Esophagus squamous epithelium (tissue), 4 donors: ENCODE measurements at regions not wholly inside any gene's neighbourhood (a gene's known extent, or its start where the extent isn't known, plus 50 kb on each side); places are given as distances from the start of the nearest gene placed in this dataset.

Source experiments
- CTCF ChIP-seq, 6 experiments: fragments of 450-650 bp in 4 of 6; fragments of 200-600 bp in 2 of 6; sonication (generic) in 2 of 6; IDR thresholded peaks; one replicate each; pipeline ENCODE4 v1.5.1; 2016 to 2019; ENCODE audit warnings: antibody characterized with exemption in 6 of 6, mild to moderate bottlenecking in 4 of 6, moderate library complexity in 4 of 6
- POLR2A ChIP-seq, 4 donors: fragments of 450-650 bp; IDR thresholded peaks; one replicate each; pipeline ENCODE4 v1.6.1; 2017; ENCODE audit warnings: antibody characterized with exemption in 4 of 4, mild to moderate bottlenecking in 4 of 4, moderate library complexity in 3 of 4

DNA sequence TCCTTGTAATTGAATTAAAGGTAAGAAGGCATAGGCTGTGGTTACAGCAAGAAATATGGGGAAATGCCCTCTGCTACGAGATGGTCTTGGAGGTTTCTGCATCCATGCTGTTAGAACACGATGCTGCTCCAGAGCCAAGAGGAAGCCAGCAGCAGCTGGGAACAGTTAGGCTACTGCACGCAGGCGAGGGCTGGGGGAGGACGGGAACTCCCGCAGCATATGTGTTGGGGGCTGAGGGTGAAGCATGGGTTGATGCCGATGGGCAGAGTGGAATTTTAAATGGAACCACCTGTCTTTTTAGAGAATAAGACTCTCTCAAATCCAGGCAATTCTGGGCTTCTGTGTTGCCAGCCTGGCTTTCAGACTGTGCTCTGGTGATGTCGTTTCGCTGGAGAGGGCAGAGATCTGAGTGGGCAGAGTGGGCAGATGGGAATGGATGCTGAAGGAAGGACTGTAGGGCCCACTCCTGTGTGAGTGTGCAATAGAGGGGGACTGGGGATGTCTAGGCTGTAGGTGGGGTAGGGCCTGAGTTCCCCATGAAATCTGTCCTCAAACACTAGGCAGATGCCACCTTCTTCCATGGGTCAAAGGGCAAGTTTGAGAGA, 417.0 kb upstream of the TPM1 start:
- TF ChIP-seq CTCF (IDR thresholded peaks at IDR 0.05), result no peak
- TF ChIP-seq POLR2A (IDR thresholded peaks at IDR 0.05), result no peak
